ENCODE measurements at regions not wholly inside any gene's neighbourhood (a gene's known extent, or its start where the extent isn't known, plus 50 kb on each side); places are given as distances from the start of the nearest gene placed in this dataset.

DNA sequence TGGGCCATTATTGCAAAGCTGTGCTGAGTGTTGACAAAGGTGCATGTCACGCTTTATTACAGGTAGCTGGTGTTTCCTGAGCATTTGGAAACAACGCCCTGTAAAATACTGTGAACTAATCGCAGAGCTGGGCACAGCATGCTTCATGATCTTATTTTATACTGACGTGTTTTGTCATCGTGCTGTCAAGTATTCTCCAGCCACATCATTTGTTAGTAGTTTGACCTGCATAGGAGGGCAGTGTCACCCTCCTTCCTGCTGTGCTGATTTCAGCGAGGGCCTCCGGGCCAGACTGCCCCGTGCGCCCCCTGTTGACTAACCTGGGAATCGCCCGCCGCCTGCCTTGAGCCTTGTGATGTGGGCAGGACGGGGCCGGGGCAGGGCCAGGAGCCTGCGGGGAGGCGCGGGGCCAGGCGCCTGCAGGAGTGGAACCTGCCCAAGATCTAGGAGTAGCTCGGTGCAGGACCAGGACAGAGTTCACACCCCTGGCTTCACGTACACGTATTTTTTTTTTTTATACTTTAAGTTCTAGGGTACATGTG is 820.7 kb downstream of the KCNJ18 start:
- TF ChIP-seq POLR2A (IDR thresholded peaks at IDR 0.05; ENCODE audit: low read length) (no peak), GATA1 (IDR thresholded peaks at IDR 0.05; ENCODE audit: low read depth, low read length) (no peak)
